GM12878 (cell line): ENCODE measurements at regions not wholly inside any gene's neighbourhood (a gene's known extent, or its start where the extent isn't known, plus 50 kb on each side); places are given as distances from the start of the nearest gene placed in this dataset.

Source experiments
- ATAC-seq: fragments of 200-7000 bp; cut with Tn5 transposase; 3 replicates; pipeline ENCODE4 v1.9.1; 2020; ENCODE audit warnings: mild to moderate bottlenecking, moderate library complexity
- BruUV-seq: library from RNA; stranded (reverse); fragments of 400-500 nt; replicated peaks from 2 replicates; lab custom pipeline; 2021; lab: Mats Ljungman, UMichigan
- CTCF ChIA-PET: fragments of 300-600 bp; sonication (Branson Sonifier 250); formaldehyde crosslinking; extraction: SDS; loops from one replicate; lab custom pipeline; 2021; ENCODE audit warnings: inconsistent platforms; lab: Yijun Ruan, JAX
- POLR2A ChIA-PET: fragments of 350-600 bp; formaldehyde crosslinking; extraction: SDS; loops from one replicate; lab custom pipeline; 2021; ENCODE audit warnings: inconsistent platforms; lab: Charles Lee
- RAD21 ChIA-PET: fragments of 300-600 bp; sonication (Branson Sonifier 250); formaldehyde crosslinking; loops from one replicate; lab custom pipeline; 2023; ENCODE audit warnings: antibody characterized with exemption; ENCODE audit not compliant: unreplicated experiment; lab: Charles Lee
- SMC1A ChIA-PET: fragments of 300-600 bp; sonication (Branson Sonifier 250); formaldehyde crosslinking; loops from one replicate; lab custom pipeline; 2023; ENCODE audit not compliant: unreplicated experiment, uncharacterized antibody; lab: Charles Lee
- DNase-seq: peaks from one replicate; pipeline ENCODE4 v3.0.0-alpha.2; 2011; ENCODE audit warnings: low read depth, low spot score
- FAIRE-seq: peaks from 3 replicates; lab custom pipeline; 2011; peaks lifted over from hg19 to GRCh38; lab: Jason Lieb, UNC
- H2AFZ ChIP-seq: 2 replicates; pipeline ENCODE4 v1.6.0; 2011; ENCODE audit warnings: low read depth, low read length, control low read depth; ENCODE audit not compliant: control insufficient read depth
- H3K27ac ChIP-seq: 2 replicates; pipeline ENCODE4 v1.5.1; 2011; ENCODE audit warnings: control low read depth; ENCODE audit not compliant: control insufficient read depth, insufficient read depth
- H3K27me3 ChIP-seq, 2 experiments: replicated peaks in 1 of 2; 2 replicates each; pipeline versions ENCODE4 v1.6.0 to v1.6.1; 2011; ENCODE audit warnings: low read length in 1 of 2; ENCODE audit not compliant: control insufficient read depth in 2 of 2, insufficient read depth in 2 of 2
- H3K36me3 ChIP-seq, 2 experiments: 2 replicates each; pipeline ENCODE4 v1.5.1; 2011; ENCODE audit warnings: low read length in 1 of 2; ENCODE audit not compliant: control insufficient read depth in 2 of 2, insufficient read depth in 2 of 2
- H3K4me1 ChIP-seq: 2 replicates; pipeline ENCODE4 v1.6.1; 2011; ENCODE audit warnings: mild to moderate bottlenecking, low read length, moderate library complexity, mixed read lengths; ENCODE audit not compliant: control insufficient read depth, insufficient read depth
- H3K4me2 ChIP-seq: 2 replicates; pipeline ENCODE4 v1.6.0; 2011; ENCODE audit warnings: control low read depth; ENCODE audit not compliant: control insufficient read depth, insufficient read depth
- H3K4me3 ChIP-seq: fragments of 200-600 bp; sonication (generic); 2 replicates; pipeline ENCODE4 v1.5.1; 2016
- H3K79me2 ChIP-seq: 2 replicates; pipeline ENCODE4 v1.6.0; 2011; ENCODE audit warnings: low read length; ENCODE audit not compliant: control insufficient read depth, insufficient read depth
- H3K9ac ChIP-seq: 2 replicates; pipeline ENCODE4 v1.8.0; 2011; ENCODE audit warnings: low read length, control low read depth, mixed read lengths; ENCODE audit not compliant: control insufficient read depth, insufficient read depth
- H3K9me3 ChIP-seq: replicated peaks from 3 replicates; pipeline ENCODE4 v1.5.1; 2011; ENCODE audit warnings: mild to moderate bottlenecking, low read length; ENCODE audit not compliant: control insufficient read depth, insufficient read depth
- H4K20me1 ChIP-seq: 2 replicates; pipeline ENCODE4 v1.6.0; 2011; ENCODE audit not compliant: control insufficient read depth, insufficient read depth
- CBFB ChIP-seq: IDR thresholded peaks from 2 replicates; pipeline ENCODE4 v1.6.1; 2016; ENCODE audit warnings: antibody characterized with exemption, low read depth
- ELK1 ChIP-seq: IDR thresholded peaks from 2 replicates; pipeline ENCODE4 v1.6.1; 2012; ENCODE audit warnings: low read depth, low read length, improper control_type of control experiment
- KLF5 ChIP-seq: fragments of 450-650 bp; IDR thresholded peaks from 2 replicates; pipeline ENCODE4 v1.6.1; 2014; ENCODE audit warnings: mild to moderate bottlenecking; ENCODE audit not compliant: partially characterized antibody
- NR2F1 ChIP-seq: fragments of 450-650 bp; conservative IDR thresholded peaks from 2 replicates; pipeline ENCODE4 v1.6.1; 2017; ENCODE audit warnings: mild to moderate bottlenecking
- PML ChIP-seq: IDR thresholded peaks from 2 replicates; pipeline ENCODE4 v1.6.1; 2012; ENCODE audit warnings: low read length, inconsistent platforms
- POLR2AphosphoS5 ChIP-seq: IDR thresholded peaks from 2 replicates; pipeline ENCODE4 v1.6.1; 2011; ENCODE audit warnings: mild to moderate bottlenecking, low read length, inconsistent platforms
- RB1 ChIP-seq: fragments of 450-650 bp; formaldehyde crosslinking; IDR thresholded peaks from 2 replicates; pipeline ENCODE4 v1.6.1; 2017; ENCODE audit warnings: mild to moderate bottlenecking, borderline replicate concordance
- RELB ChIP-seq: fragments of 450-650 bp; IDR thresholded peaks from 2 replicates; pipeline ENCODE4 v1.6.1; 2017; ENCODE audit warnings: low read depth, mild to moderate bottlenecking, moderate library complexity
- SMC3 ChIP-seq: IDR thresholded peaks from 2 replicates; pipeline ENCODE4 v1.6.1; 2011; ENCODE audit warnings: low read length, improper control_type of control experiment, borderline replicate concordance
- SPI1 ChIP-seq: IDR thresholded peaks from 2 replicates; pipeline ENCODE4 v1.6.1; 2011; ENCODE audit warnings: low read depth, mild to moderate bottlenecking, low read length, moderate library complexity, borderline replicate concordance; ENCODE audit not compliant: insufficient read depth
- STAT1 ChIP-seq: fragments of 450-650 bp; conservative IDR thresholded peaks from 2 replicates; pipeline ENCODE4 v1.6.1; 2014; ENCODE audit warnings: antibody characterized with exemption, mild to moderate bottlenecking
- STAT3 ChIP-seq: IDR thresholded peaks from 2 replicates; pipeline ENCODE4 v1.6.1; 2011; ENCODE audit warnings: low read depth, low read length, improper control_type of control experiment
- WGBS: methylation state at CpG from one replicate; pipeline ENCODE4 v1.1.6; 2016; ENCODE audit warnings: low lambda C conversion rate; ENCODE audit not compliant: insufficient replicate concordance, insufficient coverage; ENCODE audit errors: missing lambda C conversion rate; 5-methylcytosine and 5-hydroxymethylcytosine counted together
- in situ Hi-C: fragments of 300-500 bp; cut with MboI; formaldehyde crosslinking; loops from 9 replicates; pipeline ENCODE4 v1.14.3; 2018; ENCODE audit warnings: mixed read lengths
- intact Hi-C: fragments of 100-400 bp; cut with micrococcal nuclease; formaldehyde crosslinking; loops from one replicate; pipeline ENCODE4 v1.14.2; 2022; ENCODE audit not compliant: unreplicated experiment
- TF ChIP-seq, protein P1 (sequence below): fragments of 450-650 bp; IDR thresholded peaks from 2 replicates; pipeline ENCODE4 v1.6.1; 2014; ENCODE audit warnings: mild to moderate bottlenecking
- TF ChIP-seq, protein P2 (sequence below): fragments of 450-650 bp; IDR thresholded peaks from 2 replicates; pipeline ENCODE4 v1.6.1; 2018; ENCODE audit warnings: borderline replicate concordance, mild to moderate bottlenecking; ENCODE audit not compliant: partially characterized antibody

- H3K27me3 ChIP-seq, result no peaks in the 10 kb centered on the region
- no peak for DNase-seq
- no peaks in the 10 kb centered on the region for H3K79me2 ChIP-seq
- TF ChIP-seq STAT3 (no peak), POLR2AphosphoS5 (no peak), SMC3 (no peak), ELK1 (no peak), STAT1 (no peak), KLF5 (no peak), RELB (no peak), RB1 (no peak), SPI1 (no peak), CBFB (no peak), NR2F1 (no peak), PML (no peak)
- TF ChIP-seq, protein P1, sequence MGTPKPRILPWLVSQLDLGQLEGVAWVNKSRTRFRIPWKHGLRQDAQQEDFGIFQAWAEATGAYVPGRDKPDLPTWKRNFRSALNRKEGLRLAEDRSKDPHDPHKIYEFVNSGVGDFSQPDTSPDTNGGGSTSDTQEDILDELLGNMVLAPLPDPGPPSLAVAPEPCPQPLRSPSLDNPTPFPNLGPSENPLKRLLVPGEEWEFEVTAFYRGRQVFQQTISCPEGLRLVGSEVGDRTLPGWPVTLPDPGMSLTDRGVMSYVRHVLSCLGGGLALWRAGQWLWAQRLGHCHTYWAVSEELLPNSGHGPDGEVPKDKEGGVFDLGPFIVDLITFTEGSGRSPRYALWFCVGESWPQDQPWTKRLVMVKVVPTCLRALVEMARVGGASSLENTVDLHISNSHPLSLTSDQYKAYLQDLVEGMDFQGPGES, result no peak
- TF ChIP-seq, protein P2, sequence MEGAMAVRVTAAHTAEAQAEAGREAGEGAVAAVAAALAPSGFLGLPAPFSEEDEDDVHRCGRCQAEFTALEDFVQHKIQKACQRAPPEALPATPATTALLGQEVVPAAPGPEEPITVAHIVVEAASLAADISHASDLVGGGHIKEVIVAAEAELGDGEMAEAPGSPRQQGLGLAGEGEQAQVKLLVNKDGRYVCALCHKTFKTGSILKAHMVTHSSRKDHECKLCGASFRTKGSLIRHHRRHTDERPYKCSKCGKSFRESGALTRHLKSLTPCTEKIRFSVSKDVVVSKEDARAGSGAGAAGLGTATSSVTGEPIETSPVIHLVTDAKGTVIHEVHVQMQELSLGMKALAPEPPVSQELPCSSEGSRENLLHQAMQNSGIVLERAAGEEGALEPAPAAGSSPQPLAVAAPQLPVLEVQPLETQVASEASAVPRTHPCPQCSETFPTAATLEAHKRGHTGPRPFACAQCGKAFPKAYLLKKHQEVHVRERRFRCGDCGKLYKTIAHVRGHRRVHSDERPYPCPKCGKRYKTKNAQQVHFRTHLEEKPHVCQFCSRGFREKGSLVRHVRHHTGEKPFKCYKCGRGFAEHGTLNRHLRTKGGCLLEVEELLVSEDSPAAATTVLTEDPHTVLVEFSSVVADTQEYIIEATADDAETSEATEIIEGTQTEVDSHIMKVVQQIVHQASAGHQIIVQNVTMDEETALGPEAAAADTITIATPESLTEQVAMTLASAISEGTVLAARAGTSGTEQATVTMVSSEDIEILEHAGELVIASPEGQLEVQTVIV, result no peak
- H3K9ac ChIP-seq, result no peak overlapping the region
- no TSS peak for BruUV-seq
- intact Hi-C loops (no loop called here), in situ Hi-C loops (no loop called here)
- no peaks in the 10 kb centered on the region for H3K4me1 ChIP-seq
- no peak overlapping the region for H3K4me3 ChIP-seq
- no peak for FAIRE-seq
- 51% methylated on average over 4 of the region's 4 CpGs for WGBS
- H4K20me1 ChIP-seq, result no peaks in the 10 kb centered on the region
- SMC1A ChIA-PET, result no interaction called here
- no peak overlapping the region for H3K27ac ChIP-seq
- RAD21 ChIA-PET, result no interaction called here
- CTCF ChIA-PET, result no interaction called here
- POLR2A ChIA-PET, result no interaction called here
- no peak for ATAC-seq
- H2AFZ ChIP-seq, result no peak overlapping the region
- no peaks in the 10 kb centered on the region; the same call in 1 of the 3 replicates for H3K9me3 ChIP-seq
- H3K36me3 ChIP-seq, result no peaks in the 10 kb centered on the region
- no peak overlapping the region for H3K4me2 ChIP-seq
These were observed 283.0 kb upstream of the FOXK1 start for GRCh38 chr7:4399121-4399520.
